Esophagus (tissue), 2 donors: ENCODE measurements at regions not wholly inside any gene's neighbourhood (a gene's known extent, or its start where the extent isn't known, plus 50 kb on each side); places are given as distances from the start of the nearest gene placed in this dataset.

Source experiments
- H3K27ac ChIP-seq, 2 donors: one replicate each; pipeline ENCODE4 v1.5.1; 2013; ENCODE audit warnings: low read depth in 2 of 2, mild to moderate bottlenecking in 2 of 2, inconsistent platforms in 1 of 2, low read length in 1 of 2, moderate library complexity in 1 of 2
- H3K27me3 ChIP-seq, 2 donors: one replicate each; pipeline ENCODE4 v1.6.1; 2013; ENCODE audit warnings: low read length in 2 of 2, control low read depth in 1 of 2, mild to moderate bottlenecking in 1 of 2; ENCODE audit not compliant: insufficient read depth in 2 of 2, control insufficient read depth in 1 of 2
- H3K36me3 ChIP-seq, 2 donors: one replicate each; pipeline ENCODE4 v1.6.1; 2013; ENCODE audit warnings: low read length in 1 of 2; ENCODE audit not compliant: control insufficient read depth in 2 of 2, insufficient read depth in 2 of 2
- H3K4me1 ChIP-seq, 2 donors: one replicate each; pipeline ENCODE4 v1.6.1; 2013; ENCODE audit warnings: low read length in 1 of 2; ENCODE audit not compliant: control insufficient read depth in 2 of 2, insufficient read depth in 2 of 2
- H3K4me3 ChIP-seq, 2 donors: one replicate each; pipeline ENCODE4 v1.5.1; 2013; ENCODE audit warnings: low read length in 2 of 2, mild to moderate bottlenecking in 2 of 2, low read depth in 1 of 2, moderate library complexity in 1 of 2
- H3K9me3 ChIP-seq, 2 donors: one replicate each; pipeline ENCODE4 v1.6.1; 2013; ENCODE audit warnings: mild to moderate bottlenecking in 2 of 2, low read depth in 1 of 2, low read length in 1 of 2, moderate library complexity in 1 of 2; ENCODE audit not compliant: control insufficient read depth in 2 of 2, insufficient read depth in 1 of 2
- WGBS, 2 donors: extraction: QIAGEN DNeasy Blood & Tissue Kit; methylation state at CpG; one replicate each; pipeline ENCODE4 v1.1.7; 2013; 5-methylcytosine and 5-hydroxymethylcytosine counted together
- donor health status: healthy with polysubstance abuse.
- donor health status: Bipolar disorder and iron deficiency.

DNA sequence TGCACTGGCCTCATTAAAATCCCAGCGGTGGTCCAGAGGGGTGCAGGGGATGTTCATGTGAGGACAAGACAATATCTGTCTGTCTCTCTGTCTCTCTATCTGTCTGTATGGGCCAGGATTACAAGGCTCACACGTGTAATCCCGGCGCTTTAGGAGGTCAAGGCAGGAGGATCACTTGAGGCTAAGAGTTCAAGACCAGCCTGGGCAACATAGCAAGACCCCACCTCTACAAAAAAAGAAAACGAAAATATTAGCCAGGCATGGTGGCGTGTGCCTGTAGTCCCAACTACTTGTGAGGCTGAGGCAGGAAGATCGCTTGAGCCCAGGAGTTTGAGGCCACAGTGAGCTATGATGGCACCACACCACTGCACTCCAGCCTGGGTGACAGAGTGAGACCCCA is 117.1 kb downstream of the PHETA1 start:
- WGBS, 2 donors = 89 to 90% methylated on average over 7 of the region's 7 CpGs
- peaks cover 0 to 2% of the 10 kb centered on the region in 2 donors for H3K4me1 ChIP-seq
- H3K36me3 ChIP-seq = no peaks in the 10 kb centered on the region
- H3K9me3 ChIP-seq = no peaks in the 10 kb centered on the region
- no peak overlapping the region for H3K27ac ChIP-seq
- H3K27me3 ChIP-seq = no peaks in the 10 kb centered on the region
- H3K4me3 ChIP-seq = no peak overlapping the region

GRCh38 chr12:111251058-111251730 is 117.7 kb downstream of the PHETA1 start:
- no peak overlapping the region for H3K27ac ChIP-seq
- H3K36me3 ChIP-seq = no peaks in the 10 kb centered on the region
- H3K4me1 ChIP-seq = peaks cover 0 to 2% of the 10 kb centered on the region in 2 donors
- H3K9me3 ChIP-seq = no peaks in the 10 kb centered on the region
- no peaks in the 10 kb centered on the region for H3K27me3 ChIP-seq
- H3K4me3 ChIP-seq = no peak overlapping the region
- 64 to 76% methylated on average over 14 of the region's 14 CpGs for WGBS, 2 donors

DNA sequence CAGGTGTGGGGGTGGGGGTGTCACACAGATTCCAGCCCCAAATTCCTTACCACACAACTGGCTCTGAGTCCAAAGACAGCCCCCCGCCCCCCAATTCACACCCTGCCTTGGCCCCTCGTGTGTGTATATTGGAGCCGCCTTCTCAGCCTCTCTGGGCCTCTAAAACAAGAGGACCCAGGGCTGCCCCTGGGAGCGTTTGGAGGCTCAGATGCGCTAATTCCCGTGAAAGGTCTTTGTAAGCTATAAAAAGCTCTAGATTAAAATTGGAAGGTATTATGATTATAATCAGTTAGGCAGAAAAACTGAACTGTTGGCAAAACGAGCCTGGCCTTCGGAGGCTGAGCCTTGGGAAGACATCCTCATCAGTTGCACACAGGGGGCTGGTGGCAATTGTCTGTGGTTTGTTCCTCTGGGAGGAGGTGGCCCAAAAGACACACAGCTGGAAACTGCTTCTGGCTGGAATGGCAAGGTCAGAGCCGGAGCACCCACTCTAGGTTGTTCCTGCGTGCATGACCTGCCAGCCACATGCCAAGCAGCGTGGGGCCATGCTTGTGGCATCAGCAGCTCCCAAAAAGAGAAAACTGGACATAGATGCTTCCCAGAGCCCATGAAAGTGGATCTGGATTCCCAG is 118.5 kb downstream of the PHETA1 start:
- no peaks in the 10 kb centered on the region for H3K9me3 ChIP-seq
- 74 to 75% methylated on average over 11 of the region's 11 CpGs for WGBS, 2 donors
- no peak overlapping the region for H3K27ac ChIP-seq
- peaks cover 0 to 2% of the 10 kb centered on the region in 2 donors for H3K4me1 ChIP-seq
- H3K27me3 ChIP-seq = no peaks in the 10 kb centered on the region
- H3K4me3 ChIP-seq = no peak overlapping the region
- H3K36me3 ChIP-seq = no peaks in the 10 kb centered on the region

DNA sequence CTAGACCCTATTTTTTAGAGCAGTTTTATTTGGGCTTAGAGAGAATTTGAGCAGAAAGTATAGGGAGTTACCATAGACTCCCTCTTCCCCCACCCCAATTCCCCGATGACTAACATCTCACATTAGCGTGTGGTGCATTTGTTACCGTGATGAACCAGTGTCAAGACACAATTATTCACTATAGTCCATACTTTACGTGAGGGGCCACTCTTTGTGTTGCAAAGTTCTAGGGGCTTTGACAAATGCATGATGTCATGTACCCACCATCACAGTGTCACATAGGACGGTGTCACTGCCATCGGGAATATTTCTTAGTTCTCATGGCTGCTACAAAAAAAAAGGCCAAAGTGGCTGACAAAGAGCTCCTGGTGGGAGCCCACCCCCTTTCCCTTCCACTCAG is 119.1 kb downstream of the PHETA1 start:
- peaks cover 0 to 2% of the 10 kb centered on the region in 2 donors for H3K4me1 ChIP-seq
- H3K27me3 ChIP-seq = no peaks in the 10 kb centered on the region
- H3K36me3 ChIP-seq = no peaks in the 10 kb centered on the region
- 77 to 87% methylated on average over 6 of the region's 6 CpGs for WGBS, 2 donors
- H3K4me3 ChIP-seq = no peak overlapping the region
- H3K27ac ChIP-seq = no peak overlapping the region
- no peaks in the 10 kb centered on the region for H3K9me3 ChIP-seq

DNA sequence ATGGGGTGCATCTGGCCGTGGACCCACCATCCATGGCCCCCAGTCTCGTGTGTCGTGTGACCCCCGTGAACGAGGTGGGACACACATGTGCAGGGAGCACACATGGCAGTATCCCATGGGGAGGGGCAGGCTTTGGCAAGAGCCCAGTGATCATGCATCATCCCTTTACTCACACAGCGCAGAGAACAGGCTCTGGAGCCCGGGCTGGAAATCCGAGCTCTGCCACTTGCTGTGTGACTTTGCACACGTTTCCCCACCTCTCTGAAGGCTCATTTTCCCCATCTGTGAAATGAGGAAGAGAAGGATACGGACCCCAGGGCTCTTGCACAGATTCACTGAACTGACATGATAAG is 119.9 kb downstream of the PHETA1 start:
- no peaks in the 10 kb centered on the region for H3K27me3 ChIP-seq
- H3K9me3 ChIP-seq = peaks cover 0 to 6% of the 10 kb centered on the region in 2 donors
- WGBS, 2 donors = 55 to 63% methylated on average over 10 of the region's 10 CpGs
- no peak overlapping the region for H3K4me3 ChIP-seq
- no peaks in the 10 kb centered on the region for H3K4me1 ChIP-seq
- H3K36me3 ChIP-seq = no peaks in the 10 kb centered on the region
- no peak overlapping the region for H3K27ac ChIP-seq

- Histone ChIP-seq H3K4me1 (no peaks in the 10 kb centered on the region), H3K27ac (no peak overlapping the region), H3K4me3 (no peak overlapping the region), H3K27me3 (no peaks in the 10 kb centered on the region), H3K36me3 (no peaks in the 10 kb centered on the region), H3K9me3 (peaks cover 0 to 6% of the 10 kb centered on the region in 2 donors)
- WGBS, 2 donors = 50% methylated on average over 13 of the region's 13 CpGs
These were observed 120.5 kb downstream of the PHETA1 start for GRCh38 chr12:111248236-111249017.

DNA sequence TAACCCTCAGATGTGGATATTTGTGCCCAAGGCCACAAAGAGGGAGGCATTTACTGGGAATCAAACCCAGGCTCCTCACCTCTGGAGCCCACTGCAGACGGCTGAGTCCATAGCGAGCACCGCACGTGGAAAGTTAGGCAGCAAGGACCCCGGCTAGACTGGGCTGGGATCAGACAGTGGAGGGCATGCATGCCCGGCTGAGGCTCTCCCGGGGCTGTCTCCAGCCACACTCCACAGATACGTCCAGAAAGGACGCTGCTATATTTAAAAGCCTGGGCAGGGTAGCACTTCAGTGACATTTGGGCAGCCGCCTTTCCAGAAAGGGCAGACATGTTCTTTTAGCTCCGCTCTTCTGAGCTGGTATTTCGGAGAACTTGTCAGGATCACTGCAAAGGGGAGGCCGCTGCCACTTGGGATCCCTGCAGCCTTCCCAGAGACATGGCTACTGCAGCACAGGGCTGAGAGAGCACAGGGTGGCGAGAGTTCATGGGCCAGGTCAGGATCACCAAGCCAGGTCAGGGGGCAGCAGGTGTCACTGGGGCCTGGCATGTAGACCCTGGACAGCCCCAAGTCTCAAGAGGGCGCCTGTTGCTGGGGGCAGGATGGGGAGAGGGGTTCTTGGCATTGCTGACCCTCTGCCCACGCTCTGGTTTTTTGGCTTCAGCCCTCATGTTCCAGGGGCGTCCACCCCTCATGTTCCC is 121.7 kb downstream of the PHETA1 start:
- WGBS, 2 donors = 84 to 86% methylated on average over 17 of the region's 17 CpGs
- H3K4me1 ChIP-seq = no peaks in the 10 kb centered on the region
- peaks cover 0 to 6% of the 10 kb centered on the region in 2 donors for H3K9me3 ChIP-seq
- H3K4me3 ChIP-seq = no peak overlapping the region
- H3K27ac ChIP-seq = no peak overlapping the region
- H3K36me3 ChIP-seq = no peaks in the 10 kb centered on the region
- no peaks in the 10 kb centered on the region for H3K27me3 ChIP-seq

DNA sequence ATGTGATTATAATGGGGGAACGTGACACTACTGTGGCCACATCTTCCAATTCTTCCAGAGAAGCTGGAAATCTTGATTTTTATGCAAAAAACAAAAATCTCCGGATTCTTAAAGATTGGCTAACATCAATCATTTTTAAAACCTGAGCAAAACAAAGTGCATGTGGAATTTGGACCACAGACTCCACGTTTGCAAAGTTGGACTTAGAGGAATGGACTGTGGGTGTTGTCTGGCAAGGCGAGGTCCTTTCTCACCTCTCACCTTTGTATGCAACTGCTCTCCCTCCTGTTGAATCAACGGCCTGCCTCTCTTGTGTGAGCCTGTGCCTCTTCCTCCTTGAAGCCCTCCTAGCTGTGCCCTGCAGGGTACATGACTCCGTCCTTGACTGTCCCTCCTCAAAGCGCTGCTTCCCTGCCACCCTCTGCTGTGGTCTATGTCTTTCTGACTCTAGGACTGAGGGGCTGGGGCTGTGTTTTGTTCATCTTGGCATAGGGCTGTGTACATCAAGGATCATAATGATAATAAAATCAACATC is 122.4 kb downstream of the PHETA1 start:
- no peak overlapping the region for H3K27ac ChIP-seq
- no peak overlapping the region for H3K4me3 ChIP-seq
- no peaks in the 10 kb centered on the region for H3K4me1 ChIP-seq
- no peaks in the 10 kb centered on the region for H3K36me3 ChIP-seq
- no peaks in the 10 kb centered on the region for H3K27me3 ChIP-seq
- WGBS, 2 donors = 76 to 77% methylated on average over 7 of the region's 7 CpGs
- H3K9me3 ChIP-seq = peaks cover 0 to 6% of the 10 kb centered on the region in 2 donors

DNA sequence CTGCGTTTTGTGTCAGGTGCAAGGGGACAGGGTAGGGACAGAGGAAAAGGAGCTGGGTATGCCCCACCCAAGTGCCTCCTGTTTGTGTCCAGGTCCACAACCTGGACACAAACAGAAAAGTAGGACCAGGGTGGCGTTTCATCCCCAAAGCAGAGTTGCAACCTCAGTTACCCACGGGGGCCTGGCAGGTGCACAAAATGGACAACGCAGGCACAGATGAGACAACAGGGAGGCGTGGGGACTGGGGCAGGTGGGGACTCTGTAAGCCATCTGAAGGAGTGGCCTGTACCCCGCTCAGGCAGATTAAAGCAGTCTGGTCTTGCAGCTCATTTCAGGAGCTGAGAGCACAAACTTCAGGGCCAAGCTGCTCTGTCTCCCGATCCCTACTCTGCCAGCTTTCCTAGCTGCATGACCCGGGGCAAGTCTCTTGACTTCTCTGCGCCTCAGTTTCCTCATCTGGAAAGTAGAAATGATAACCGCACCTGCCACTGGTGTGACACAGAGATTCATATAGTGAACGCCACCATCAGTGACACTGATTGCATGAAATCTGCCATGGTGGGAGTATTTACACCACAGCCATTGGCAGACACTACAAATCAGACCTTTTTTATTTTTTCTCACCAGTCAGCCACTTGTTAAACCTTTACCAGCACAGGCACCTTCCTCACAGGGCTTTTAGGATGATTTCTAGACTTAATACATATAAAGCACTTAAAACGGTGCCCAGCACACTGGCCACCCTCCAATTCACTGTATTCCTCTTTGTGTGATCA is 123.0 kb downstream of the PHETA1 start:
- H3K27me3 ChIP-seq = no peaks in the 10 kb centered on the region
- no peaks in the 10 kb centered on the region for H3K36me3 ChIP-seq
- no peak overlapping the region for H3K27ac ChIP-seq
- peaks cover 0 to 6% of the 10 kb centered on the region in 2 donors for H3K9me3 ChIP-seq
- no peaks in the 10 kb centered on the region for H3K4me1 ChIP-seq
- no peak overlapping the region for H3K4me3 ChIP-seq
- WGBS, 2 donors = 87 to 88% methylated on average over 12 of the region's 12 CpGs
